RWPE2 (cell line): ENCODE measurements at regions not wholly inside any gene's neighbourhood (a gene's known extent, or its start where the extent isn't known, plus 50 kb on each side); places are given as distances from the start of the nearest gene placed in this dataset.

Experiments used
- ATAC-seq: fragments of 200-7000 bp; cut with Tn5 transposase; 3 replicates; pipeline ENCODE4 v1.9.1; 2021; ENCODE audit warnings: low read depth
- DNase-seq: peaks from one replicate; pipeline ENCODE4 v3.0.0-alpha.2; 2020; ENCODE audit warnings: low spot score
- H3K27ac ChIP-seq: fragments of 450-650 bp; 2 replicates; pipeline ENCODE4 v1.5.1; 2017; ENCODE audit warnings: mild to moderate bottlenecking; ENCODE audit not compliant: poor library complexity, severe bottlenecking
- H3K27me3 ChIP-seq: fragments of 250-450 bp; sonication (Bioruptor Pico); 2 replicates; pipeline ENCODE4 v1.5.1; 2021; ENCODE audit warnings: mild to moderate bottlenecking, moderate library complexity; ENCODE audit not compliant: insufficient read depth, poor library complexity, severe bottlenecking
- H3K36me3 ChIP-seq: fragments of 250-450 bp; sonication (Bioruptor Pico); 2 replicates; pipeline ENCODE4 v1.5.1; 2020; ENCODE audit warnings: low read depth, mild to moderate bottlenecking, moderate library complexity
- H3K4me1 ChIP-seq: fragments of 250-450 bp; sonication (Bioruptor Pico); 2 replicates; pipeline ENCODE4 v1.5.1; 2021; ENCODE audit warnings: mild to moderate bottlenecking, moderate library complexity; ENCODE audit not compliant: insufficient read depth, poor library complexity, severe bottlenecking
- H3K4me3 ChIP-seq: fragments of 250-450 bp; sonication (Bioruptor Pico); 2 replicates; pipeline ENCODE4 v1.5.1; 2021; ENCODE audit warnings: mild to moderate bottlenecking, moderate library complexity; ENCODE audit not compliant: severe bottlenecking
- H3K9me3 ChIP-seq: fragments of 250-450 bp; sonication (Bioruptor Pico); 2 replicates; pipeline ENCODE4 v1.5.1; 2021; ENCODE audit warnings: mild to moderate bottlenecking, moderate library complexity; ENCODE audit not compliant: severe bottlenecking
- TF ChIP-seq, protein P1 (sequence below): fragments of 450-650 bp; IDR thresholded peaks from one replicate; pipeline ENCODE4 v1.5.1; 2017; ENCODE audit warnings: mild to moderate bottlenecking, moderate library complexity; ENCODE audit not compliant: poor library complexity, severe bottlenecking

- Histone ChIP-seq H3K36me3 (no peaks in the 10 kb centered on the region), H3K9me3 (no peaks in the 10 kb centered on the region), H3K27me3 (no peaks in the 10 kb centered on the region), H3K4me1 (no peaks in the 10 kb centered on the region), H3K4me3 (no peak overlapping the region), H3K27ac (no peak overlapping the region)
- ATAC-seq (no peak), DNase-seq (no peak)
- TF ChIP-seq, protein P1, sequence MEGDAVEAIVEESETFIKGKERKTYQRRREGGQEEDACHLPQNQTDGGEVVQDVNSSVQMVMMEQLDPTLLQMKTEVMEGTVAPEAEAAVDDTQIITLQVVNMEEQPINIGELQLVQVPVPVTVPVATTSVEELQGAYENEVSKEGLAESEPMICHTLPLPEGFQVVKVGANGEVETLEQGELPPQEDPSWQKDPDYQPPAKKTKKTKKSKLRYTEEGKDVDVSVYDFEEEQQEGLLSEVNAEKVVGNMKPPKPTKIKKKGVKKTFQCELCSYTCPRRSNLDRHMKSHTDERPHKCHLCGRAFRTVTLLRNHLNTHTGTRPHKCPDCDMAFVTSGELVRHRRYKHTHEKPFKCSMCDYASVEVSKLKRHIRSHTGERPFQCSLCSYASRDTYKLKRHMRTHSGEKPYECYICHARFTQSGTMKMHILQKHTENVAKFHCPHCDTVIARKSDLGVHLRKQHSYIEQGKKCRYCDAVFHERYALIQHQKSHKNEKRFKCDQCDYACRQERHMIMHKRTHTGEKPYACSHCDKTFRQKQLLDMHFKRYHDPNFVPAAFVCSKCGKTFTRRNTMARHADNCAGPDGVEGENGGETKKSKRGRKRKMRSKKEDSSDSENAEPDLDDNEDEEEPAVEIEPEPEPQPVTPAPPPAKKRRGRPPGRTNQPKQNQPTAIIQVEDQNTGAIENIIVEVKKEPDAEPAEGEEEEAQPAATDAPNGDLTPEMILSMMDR = no peak
These were observed 279.9 kb downstream of the ENC1 start for GRCh38 chr5:74360535-74361210.

GRCh38 chr5:74357827-74358226, 282.7 kb downstream of the ENC1 start:
- no peak overlapping the region for H3K27ac ChIP-seq

GRCh38 chr5:74356009-74356695, 284.4 kb downstream of the ENC1 start:
- Histone ChIP-seq H3K9me3 (no peaks in the 10 kb centered on the region), H3K36me3 (no peaks in the 10 kb centered on the region), H3K4me3 (no peak overlapping the region), H3K27ac (no peak overlapping the region), H3K4me1 (peaks cover 5% of the 10 kb centered on the region), H3K27me3 (no peaks in the 10 kb centered on the region)
- ATAC-seq (no peak), DNase-seq (no peak)
- TF ChIP-seq, protein P1 = no peak

More at GRCh38 chr5:74357827-74358226, 282.7 kb downstream of the ENC1 start:
- H3K36me3 ChIP-seq = no peaks in the 10 kb centered on the region
- no peaks in the 10 kb centered on the region for H3K27me3 ChIP-seq
- H3K9me3 ChIP-seq = no peaks in the 10 kb centered on the region
- ATAC-seq = no peak
- H3K4me1 ChIP-seq = peaks cover under 1% of the 10 kb centered on the region
- TF ChIP-seq, protein P1 = no peak
- H3K4me3 ChIP-seq = no peak overlapping the region
- DNase-seq = no peak

- Histone ChIP-seq H3K36me3 (no peaks in the 10 kb centered on the region), H3K9me3 (no peaks in the 10 kb centered on the region), H3K27ac (no peak overlapping the region), H3K4me1 (peaks cover 5% of the 10 kb centered on the region), H3K27me3 (no peaks in the 10 kb centered on the region), H3K4me3 (no peak overlapping the region)
- TF ChIP-seq, protein P1 = no peak
- DNase-seq = no peak
- ATAC-seq = no peak
These were observed 285.3 kb downstream of the ENC1 start for GRCh38 chr5:74355041-74355824.
